NT2/D1 (cell line): ENCODE measurements at regions not wholly inside any gene's neighbourhood (a gene's known extent, or its start where the extent isn't known, plus 50 kb on each side); places are given as distances from the start of the nearest gene placed in this dataset.

Experiments
- SUZ12 ChIP-seq: IDR thresholded peaks from 2 replicates; pipeline ENCODE4 v1.6.1; 2011; ENCODE audit not compliant: insufficient read length, insufficient read depth; ENCODE audit errors: extremely low read depth
- ZNF274 ChIP-seq: IDR thresholded peaks from 2 replicates; pipeline ENCODE4 v1.6.1; 2011; ENCODE audit warnings: mild to moderate bottlenecking, low read depth, low read length

DNA sequence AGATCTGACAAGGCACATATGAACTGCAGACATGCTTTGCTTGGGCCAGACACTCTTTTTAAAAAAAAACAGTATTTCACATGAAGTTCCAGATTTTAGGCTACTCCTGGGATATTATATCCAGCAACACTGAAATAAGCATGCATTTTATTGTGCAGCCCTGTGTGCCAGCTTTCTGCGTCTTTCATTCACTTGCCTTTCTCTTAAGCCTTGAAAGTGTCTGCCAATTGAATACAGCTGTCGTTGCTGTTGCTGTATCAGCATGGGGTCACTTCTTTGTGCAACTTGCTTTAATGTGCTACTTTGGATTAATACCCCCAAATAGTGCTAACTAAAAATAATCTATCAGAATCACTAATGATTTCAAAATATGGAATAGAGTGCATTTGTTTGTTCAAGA is 657.8 kb downstream of the SLITRK6 start:
- TF ChIP-seq ZNF274 = no peak
- TF ChIP-seq SUZ12 = no peak
